Stimulated activated memory B cell treated with anti-CD40 and anti-IgM and Interleukin-4, amounts not matched to agents 10 μg/mL and 1 μg/mL and 100 μg/mL, for 72 hours (primary cell): ENCODE measurements at regions not wholly inside any gene's neighbourhood (a gene's known extent, or its start where the extent isn't known, plus 50 kb on each side); places are given as distances from the start of the nearest gene placed in this dataset.

Experiments
- ATAC-seq: fragments of 150-1000 bp; cut with Tn5 transposase; 2 replicates; pipeline ENCODE4 v1.10.0; 2021
- H3K27ac Mint-ChIP-seq: one replicate; pipeline ENCODE4 v1.8.0; 2022; ENCODE audit warnings: mild to moderate bottlenecking, mixed read lengths
- H3K27me3 Mint-ChIP-seq: one replicate; pipeline ENCODE4 v1.8.0; 2022; ENCODE audit warnings: mixed read lengths
- H3K36me3 Mint-ChIP-seq: one replicate; pipeline ENCODE4 v1.8.0; 2022; ENCODE audit warnings: mixed read lengths
- H3K4me1 Mint-ChIP-seq: one replicate; pipeline ENCODE4 v1.8.0; 2022; ENCODE audit warnings: mixed read lengths
- H3K4me3 Mint-ChIP-seq: one replicate; pipeline ENCODE4 v1.8.0; 2022; ENCODE audit warnings: mild to moderate bottlenecking, moderate library complexity, mixed read lengths
- H3K9me3 Mint-ChIP-seq: one replicate; pipeline ENCODE4 v1.8.0; 2022; ENCODE audit warnings: mixed read lengths

GRCh38 chrX:109857584-109858228 is 124.6 kb upstream of the ACSL4 start:
- Mint-ChIP-seq H3K4me3 (no peak overlapping the region), H3K36me3 (peaks cover 10% of the 10 kb centered on the region), H3K4me1 (no peaks in the 10 kb centered on the region), H3K9me3 (peaks cover 9% of the 10 kb centered on the region), H3K27me3 (no peaks in the 10 kb centered on the region), H3K27ac (no peak overlapping the region)
- ATAC-seq = no peak

GRCh38 chrX:109858602-109859341 is 125.7 kb upstream of the ACSL4 start:
- no peaks in the 10 kb centered on the region for H3K27me3 Mint-ChIP-seq

GRCh38 chrX:109859651-109860050 is 126.6 kb upstream of the ACSL4 start:
- no peak for ATAC-seq
- no peaks in the 10 kb centered on the region for H3K27me3 Mint-ChIP-seq
- H3K4me3 Mint-ChIP-seq = no peak overlapping the region
- H3K36me3 Mint-ChIP-seq = no peaks in the 10 kb centered on the region
- H3K27ac Mint-ChIP-seq = no peak overlapping the region
- no peaks in the 10 kb centered on the region for H3K9me3 Mint-ChIP-seq
- H3K4me1 Mint-ChIP-seq = no peaks in the 10 kb centered on the region

More at GRCh38 chrX:109858602-109859341, 125.7 kb upstream of the ACSL4 start:
- peaks cover 7% of the 10 kb centered on the region for H3K36me3 Mint-ChIP-seq
- no peak for ATAC-seq
- H3K9me3 Mint-ChIP-seq = peaks cover 7% of the 10 kb centered on the region
- H3K4me1 Mint-ChIP-seq = no peaks in the 10 kb centered on the region
- no peak overlapping the region for H3K4me3 Mint-ChIP-seq
- no peak overlapping the region for H3K27ac Mint-ChIP-seq

GRCh38 chrX:109862433-109862832 is 129.4 kb upstream of the ACSL4 start:
- no peak for ATAC-seq
- Mint-ChIP-seq H3K9me3 (no peaks in the 10 kb centered on the region), H3K27me3 (peaks cover 11% of the 10 kb centered on the region), H3K36me3 (no peaks in the 10 kb centered on the region), H3K4me1 (no peaks in the 10 kb centered on the region), H3K4me3 (no peak overlapping the region), H3K27ac (no peak overlapping the region)

GRCh38 chrX:109863811-109864210 is 130.8 kb upstream of the ACSL4 start:
- no peaks in the 10 kb centered on the region for H3K4me1 Mint-ChIP-seq
- peaks cover 11% of the 10 kb centered on the region for H3K27me3 Mint-ChIP-seq
- H3K36me3 Mint-ChIP-seq = no peaks in the 10 kb centered on the region
- no peaks in the 10 kb centered on the region for H3K9me3 Mint-ChIP-seq
- ATAC-seq = no peak
- H3K4me3 Mint-ChIP-seq = no peak overlapping the region
- H3K27ac Mint-ChIP-seq = no peak overlapping the region

GRCh38 chrX:109871121-109871888 is 131.6 kb upstream of the TMEM164 start:
- Mint-ChIP-seq H3K27ac (no peak overlapping the region), H3K4me1 (no peaks in the 10 kb centered on the region)

GRCh38 chrX:109872021-109872732 is 130.7 kb upstream of the TMEM164 start:
- no peak overlapping the region for H3K4me3 Mint-ChIP-seq
- no peaks in the 10 kb centered on the region for H3K36me3 Mint-ChIP-seq
- no peaks in the 10 kb centered on the region for H3K9me3 Mint-ChIP-seq
- ATAC-seq = no peak
- no peak overlapping the region for H3K27ac Mint-ChIP-seq
- H3K4me1 Mint-ChIP-seq = no peaks in the 10 kb centered on the region
- no peaks in the 10 kb centered on the region for H3K27me3 Mint-ChIP-seq

More at GRCh38 chrX:109871121-109871888, 131.6 kb upstream of the TMEM164 start:
- H3K27me3 Mint-ChIP-seq = no peaks in the 10 kb centered on the region
- ATAC-seq = no peak
- H3K36me3 Mint-ChIP-seq = no peaks in the 10 kb centered on the region
- H3K9me3 Mint-ChIP-seq = no peaks in the 10 kb centered on the region
- no peak overlapping the region for H3K4me3 Mint-ChIP-seq

GRCh38 chrX:109873574-109873973 is 129.3 kb upstream of the TMEM164 start:
- no peak for ATAC-seq
- Mint-ChIP-seq H3K4me1 (peaks cover 9% of the 10 kb centered on the region), H3K36me3 (no peaks in the 10 kb centered on the region), H3K27ac (no peak overlapping the region), H3K27me3 (no peaks in the 10 kb centered on the region), H3K4me3 (no peak overlapping the region), H3K9me3 (no peaks in the 10 kb centered on the region)

- H3K27ac Mint-ChIP-seq = no peak overlapping the region
- no peak overlapping the region for H3K4me3 Mint-ChIP-seq
- H3K36me3 Mint-ChIP-seq = no peaks in the 10 kb centered on the region
These were observed 128.9 kb upstream of the TMEM164 start for GRCh38 chrX:109873983-109874382.

GRCh38 chrX:109874548-109874947 is 128.4 kb upstream of the TMEM164 start:
- H3K4me1 Mint-ChIP-seq = peaks cover 12% of the 10 kb centered on the region
- no peak overlapping the region for H3K27ac Mint-ChIP-seq
- H3K4me3 Mint-ChIP-seq = no peak overlapping the region
- H3K36me3 Mint-ChIP-seq = no peaks in the 10 kb centered on the region
- ATAC-seq = no peak
- no peaks in the 10 kb centered on the region for H3K9me3 Mint-ChIP-seq
- no peaks in the 10 kb centered on the region for H3K27me3 Mint-ChIP-seq

More at GRCh38 chrX:109873983-109874382, 128.9 kb upstream of the TMEM164 start:
- ATAC-seq = no peak
- Mint-ChIP-seq H3K27me3 (no peaks in the 10 kb centered on the region), H3K4me1 (peaks cover 12% of the 10 kb centered on the region), H3K9me3 (no peaks in the 10 kb centered on the region)

- Mint-ChIP-seq H3K36me3 (no peaks in the 10 kb centered on the region), H3K27ac (no peak overlapping the region), H3K27me3 (no peaks in the 10 kb centered on the region), H3K4me3 (no peak overlapping the region), H3K9me3 (no peaks in the 10 kb centered on the region), H3K4me1 (peaks cover 20% of the 10 kb centered on the region)
- no peak for ATAC-seq
These were observed 127.1 kb upstream of the TMEM164 start for GRCh38 chrX:109875831-109876230.

- Mint-ChIP-seq H3K4me3 (no peak overlapping the region), H3K9me3 (no peaks in the 10 kb centered on the region), H3K27ac (peak overlapping the region; percentile 33), H3K4me1 (peaks cover 27% of the 10 kb centered on the region), H3K27me3 (no peaks in the 10 kb centered on the region), H3K36me3 (no peaks in the 10 kb centered on the region)
- ATAC-seq = no peak
These were observed 124.7 kb upstream of the TMEM164 start for GRCh38 chrX:109878236-109878635.

GRCh38 chrX:109879991-109880390 is 122.9 kb upstream of the TMEM164 start:
- ATAC-seq = no peak
- Mint-ChIP-seq H3K9me3 (no peaks in the 10 kb centered on the region), H3K4me1 (peaks cover 27% of the 10 kb centered on the region), H3K27me3 (no peaks in the 10 kb centered on the region), H3K27ac (peak overlapping the region; percentile 28), H3K36me3 (no peaks in the 10 kb centered on the region), H3K4me3 (no peak overlapping the region)

GRCh38 chrX:109880629-109881028 is 122.3 kb upstream of the TMEM164 start:
- peak overlapping the region; percentile 28 for H3K27ac Mint-ChIP-seq
- no peaks in the 10 kb centered on the region for H3K27me3 Mint-ChIP-seq
- no peaks in the 10 kb centered on the region for H3K9me3 Mint-ChIP-seq
- peak; percentile 84 for ATAC-seq
- H3K36me3 Mint-ChIP-seq = no peaks in the 10 kb centered on the region
- peaks cover 27% of the 10 kb centered on the region for H3K4me1 Mint-ChIP-seq
- H3K4me3 Mint-ChIP-seq = no peak overlapping the region
